Fibroblast of skin of right quadriceps (primary cell): ENCODE measurements at regions not wholly inside any gene's neighbourhood (a gene's known extent, or its start where the extent isn't known, plus 50 kb on each side); places are given as distances from the start of the nearest gene placed in this dataset.

ENCODE experiments used
- DNase-seq: peaks from one replicate; pipeline ENCODE4 v3.0.0-alpha.2; 2013

- no peak for DNase-seq
Measured at GRCh38 chr10:128222332-128222849, 96.2 kb upstream of the MKI67 start.

GRCh38 chr10:128230401-128230800 is 104.2 kb upstream of the MKI67 start:
- no peak for DNase-seq

- DNase-seq = no peak
Measured at GRCh38 chr10:128233422-128233821, 107.2 kb upstream of the MKI67 start.

GRCh38 chr10:128237710-128238109 is 111.5 kb upstream of the MKI67 start:
- no peak for DNase-seq

DNA sequence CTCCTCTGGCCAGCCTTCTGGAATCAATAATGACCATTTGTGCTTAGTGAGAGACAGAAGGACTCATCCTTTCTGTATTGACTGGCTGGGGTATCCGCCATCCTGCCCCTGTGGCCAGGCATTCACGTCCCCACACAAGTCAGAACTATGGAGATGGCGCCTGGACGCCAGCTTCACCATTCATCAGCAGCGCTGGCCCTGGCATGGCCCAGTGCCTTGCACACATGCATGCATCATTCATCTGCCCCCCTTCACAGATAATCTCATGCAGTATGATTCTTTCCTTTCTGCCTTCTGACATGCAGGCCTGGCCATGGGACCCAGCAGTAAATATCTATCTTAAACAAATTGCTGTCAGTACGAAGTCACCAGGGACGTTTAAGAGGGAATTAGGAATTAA is 114.8 kb upstream of the MKI67 start:
- no peak for DNase-seq

DNA sequence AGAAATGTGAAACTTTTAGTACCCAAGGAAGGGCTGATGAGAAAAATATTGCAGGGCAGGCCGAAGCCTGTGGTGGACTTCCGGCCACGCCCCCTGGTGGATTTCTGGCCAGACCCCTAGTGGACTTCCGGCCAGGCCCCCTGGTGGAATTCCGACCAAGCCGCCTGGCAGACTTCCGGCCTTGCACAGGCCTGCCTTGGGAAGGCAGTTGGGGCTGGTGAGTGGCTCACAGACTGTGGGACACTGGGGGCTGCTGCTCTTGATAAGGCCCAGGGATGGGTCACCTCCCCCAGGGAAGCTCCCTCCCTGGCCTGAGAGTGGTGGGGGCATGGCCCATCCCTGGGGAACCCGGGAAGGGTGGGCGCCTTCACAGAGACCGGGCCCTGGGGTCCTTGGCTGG is 116.4 kb upstream of the MKI67 start:
- DNase-seq = no peak

DNA sequence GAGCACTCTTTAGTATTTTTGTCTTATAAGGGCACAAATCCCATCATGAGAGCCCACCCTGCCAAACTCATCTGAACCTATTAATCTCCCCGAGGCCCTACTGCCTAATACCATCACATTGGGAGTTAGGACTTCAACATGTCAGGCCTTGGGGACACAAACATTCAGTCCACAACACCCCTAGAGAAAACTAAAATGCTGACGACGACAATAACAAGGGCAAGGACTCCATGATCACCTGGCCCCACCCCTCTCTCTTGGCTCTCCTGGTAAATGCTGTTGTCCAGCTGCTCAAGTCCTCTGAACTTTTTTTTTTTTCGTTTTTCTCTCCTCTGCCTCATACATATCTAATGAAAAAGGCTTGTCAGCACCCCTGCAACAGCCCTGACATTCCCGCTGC is 118.8 kb upstream of the MKI67 start:
- no peak for DNase-seq

- no peak for DNase-seq
Measured at GRCh38 chr10:128247576-128247975, 121.4 kb upstream of the MKI67 start.

GRCh38 chr10:128254476-128254875 is 128.3 kb upstream of the MKI67 start:
- DNase-seq = no peak

DNA sequence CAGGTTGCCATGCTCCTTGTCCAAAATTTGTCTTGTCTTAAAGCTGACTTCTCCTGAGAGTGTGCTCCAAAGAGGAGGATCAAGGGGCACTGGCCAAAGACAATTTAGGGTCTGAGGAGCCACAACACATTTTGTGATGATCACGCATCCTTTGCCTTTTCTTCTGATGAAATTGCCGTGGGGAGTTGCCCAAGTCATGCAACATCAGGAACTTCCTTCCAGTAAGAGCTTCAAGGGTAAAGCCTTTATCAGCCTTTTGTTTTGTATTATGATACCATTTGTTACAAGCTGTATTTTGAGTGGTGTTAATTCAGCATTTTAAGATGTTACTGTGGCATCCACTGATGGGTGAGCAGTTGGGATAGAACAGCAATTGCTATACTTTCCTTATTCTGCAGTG is 131.2 kb upstream of the MKI67 start:
- DNase-seq = no peak

- DNase-seq = no peak
Measured at GRCh38 chr10:128258421-128258976, 132.3 kb upstream of the MKI67 start.

GRCh38 chr10:128263891-128264688 is 137.9 kb upstream of the MKI67 start:
- DNase-seq = peak; percentile 20

DNA sequence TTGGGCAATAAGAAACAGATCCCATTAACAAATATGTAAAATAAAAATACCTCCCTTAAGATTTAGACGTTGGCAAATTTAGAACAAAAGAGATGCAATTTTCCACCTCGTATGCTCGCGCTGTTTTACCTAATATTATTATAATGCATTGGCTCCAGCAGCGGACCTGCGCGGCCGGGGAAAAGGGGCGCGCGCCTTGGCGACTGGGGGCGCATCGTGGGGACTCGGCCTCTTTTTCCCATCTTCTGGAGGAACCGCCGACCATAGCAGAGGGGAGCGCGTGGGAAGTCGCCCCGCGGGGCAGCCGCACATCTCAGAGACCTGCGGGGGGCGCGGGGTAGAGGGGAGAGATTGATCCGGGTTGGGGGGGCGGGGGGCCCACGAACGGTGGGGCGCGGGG is 139.4 kb upstream of the MKI67 start:
- DNase-seq = no peak

DNA sequence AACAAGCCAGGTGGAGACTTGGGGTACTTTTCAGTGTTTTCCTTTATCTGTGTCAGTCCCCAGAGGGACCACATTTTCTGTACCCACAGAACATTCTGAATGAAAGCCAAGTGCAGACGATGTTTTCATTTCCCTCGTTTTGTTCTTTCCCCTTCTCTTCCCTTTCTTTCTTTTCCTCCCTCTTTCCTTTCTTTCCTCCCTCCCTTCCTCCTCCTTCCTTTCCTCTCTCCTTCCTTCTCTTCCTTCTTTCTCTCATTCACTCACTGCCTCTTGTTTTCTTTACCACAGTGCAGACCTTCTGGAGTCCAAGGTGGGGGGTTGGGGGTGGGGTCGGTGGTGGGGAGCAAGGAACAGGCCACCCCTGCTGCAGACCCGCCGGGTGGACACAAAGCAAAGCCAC is 141.4 kb upstream of the MKI67 start:
- DNase-seq = no peak

GRCh38 chr10:128268015-128268722 is 141.9 kb upstream of the MKI67 start:
- DNase-seq = peak; percentile 24

GRCh38 chr10:128274938-128275337 is 148.7 kb upstream of the MKI67 start:
- DNase-seq = peak; percentile 67

GRCh38 chr10:128275388-128276177 is 149.4 kb upstream of the MKI67 start:
- DNase-seq = no peak

DNA sequence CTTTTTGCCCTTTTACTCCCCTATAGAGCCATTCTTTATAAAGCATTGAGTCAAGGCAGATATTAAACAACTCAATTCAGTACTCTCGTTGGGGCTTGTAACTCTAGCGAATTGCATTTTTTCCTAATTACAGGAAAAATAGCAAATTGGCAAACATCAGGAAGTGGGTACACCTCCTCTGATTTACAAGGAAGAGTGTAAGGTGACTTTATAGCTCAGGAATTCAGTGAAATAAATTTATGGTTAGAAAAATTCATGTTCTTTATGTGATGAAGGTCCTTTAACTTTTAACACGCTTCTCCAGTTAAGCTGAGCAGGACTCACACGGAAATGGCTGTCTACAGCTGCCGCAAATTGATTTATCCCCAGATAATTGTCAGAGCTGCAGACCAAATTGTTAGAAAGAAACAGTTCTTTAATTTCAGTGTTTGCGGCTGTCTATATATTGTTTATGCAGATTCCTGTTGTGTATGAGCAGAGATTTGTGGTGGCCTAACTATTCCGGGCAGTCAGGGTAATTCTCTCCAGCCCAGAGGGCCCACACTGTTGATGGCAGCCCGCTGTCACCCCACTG is 151.1 kb upstream of the MKI67 start:
- peak; percentile 34 for DNase-seq

GRCh38 chr10:128278362-128278761 is 152.1 kb upstream of the MKI67 start:
- DNase-seq = no peak

DNA sequence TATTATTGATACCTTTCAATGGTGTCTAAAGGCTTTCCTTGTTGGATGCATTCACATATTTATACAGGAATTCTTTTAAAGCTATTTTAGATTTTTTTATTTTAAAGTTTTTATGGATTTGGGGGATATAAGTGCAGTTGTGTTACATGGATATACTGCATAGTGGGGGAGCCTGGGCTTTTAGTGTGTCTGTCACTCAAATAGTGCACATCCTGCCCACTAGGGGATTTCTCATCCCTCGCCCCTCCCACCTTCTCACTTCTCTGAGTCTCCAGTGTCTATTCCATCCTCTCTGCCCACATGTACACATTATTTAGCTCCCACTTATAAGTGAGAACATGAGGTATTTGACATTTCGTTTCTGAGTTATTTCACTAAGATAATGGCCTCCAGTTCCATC is 154.0 kb upstream of the MKI67 start:
- no peak for DNase-seq

- no peak for DNase-seq
Measured at GRCh38 chr10:128281343-128281742, 155.1 kb upstream of the MKI67 start.

DNA sequence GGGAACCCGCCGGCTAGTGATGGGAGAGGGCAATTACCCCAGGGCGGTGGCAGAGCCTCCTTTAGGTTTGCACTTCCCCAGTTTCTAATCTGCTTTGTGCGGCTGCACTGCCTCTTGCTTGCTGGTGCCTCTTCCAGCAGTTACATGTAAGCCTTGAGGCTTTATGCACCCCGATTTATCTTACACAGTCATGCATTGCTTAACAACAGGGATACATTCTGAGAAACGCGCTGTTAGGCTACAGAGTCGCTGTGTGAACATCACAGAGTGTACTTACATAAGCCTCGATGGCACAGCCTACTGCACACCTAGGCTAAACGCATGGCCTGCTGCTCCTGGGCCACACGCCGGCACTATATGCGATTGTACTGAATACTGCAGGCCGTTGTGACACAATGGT is 155.6 kb upstream of the MKI67 start:
- DNase-seq = no peak
